Mucosa of descending colon (tissue), 3 donors: ENCODE measurements at regions not wholly inside any gene's neighbourhood (a gene's known extent, or its start where the extent isn't known, plus 50 kb on each side); places are given as distances from the start of the nearest gene placed in this dataset.

ENCODE experiments used
- ATAC-seq: fragments of 200-7000 bp; cut with Tn5 transposase; one replicate; pipeline ENCODE4 v1.9.1; 2020; ENCODE audit warnings: mild to moderate bottlenecking, moderate library complexity
- DNase-seq, 3 donors: peaks; one replicate each; pipeline ENCODE4 v3.0.0-alpha.2; 2020
- H3K36me3 ChIP-seq: fragments of 200-600 bp; one replicate; pipeline ENCODE4 v1.8.0; 2021; ENCODE audit warnings: low read depth, mild to moderate bottlenecking
- H3K4me1 ChIP-seq: fragments of 200-600 bp; one replicate; pipeline ENCODE4 v1.8.0; 2021; ENCODE audit warnings: low read depth, mild to moderate bottlenecking
- H3K4me3 ChIP-seq: fragments of 200-600 bp; one replicate; pipeline ENCODE4 v1.8.0; 2021; ENCODE audit warnings: mild to moderate bottlenecking
- H3K9me3 ChIP-seq: fragments of 200-600 bp; one replicate; pipeline ENCODE4 v1.8.0; 2021; ENCODE audit warnings: mild to moderate bottlenecking
- CTCF ChIP-seq: fragments of 200-600 bp; IDR thresholded peaks from one replicate; pipeline ENCODE4 v1.8.0; 2022; ENCODE audit warnings: antibody characterized with exemption, mild to moderate bottlenecking
- intact Hi-C, 2 donors: fragments of 100-400 bp; cut with DNase I in 1 of 2; cut with micrococcal nuclease in 1 of 2; formaldehyde crosslinking; loops; one replicate each; pipeline versions ENCODE4 v1.11.0 to v1.11.1; 2022; cut with DNase I, micrococcal nuclease
- donor health status: DM: no; HTN: no; CAD: no; lungs with moderate emphysema.
- donor health status: DM: no; HTN: no; CAD: no.
- donor health status: DM: no; HTN: yes; CAD: no.

GRCh38 chr2:30371028-30371689 is 75.9 kb upstream of the LCLAT1 start:
- H3K36me3 ChIP-seq, result no peaks in the 10 kb centered on the region
- intact Hi-C loops, result no loop called here
- H3K9me3 ChIP-seq, result no peaks in the 10 kb centered on the region
- DNase-seq, result no peak
- no peak for ATAC-seq
- TF ChIP-seq CTCF, result no peak
- H3K4me1 ChIP-seq, result no peaks in the 10 kb centered on the region
- H3K4me3 ChIP-seq, result no peak overlapping the region

GRCh38 chr2:30371772-30372373 is 75.2 kb upstream of the LCLAT1 start:
- TF ChIP-seq CTCF, result no peak
- DNase-seq, result no peak
- no peaks in the 10 kb centered on the region for H3K4me1 ChIP-seq
- H3K4me3 ChIP-seq, result no peak overlapping the region
- intact Hi-C loops, result no loop called here
- no peak for ATAC-seq
- H3K36me3 ChIP-seq, result no peaks in the 10 kb centered on the region
- no peaks in the 10 kb centered on the region for H3K9me3 ChIP-seq

GRCh38 chr2:30372826-30373225 is 74.2 kb upstream of the LCLAT1 start:
- DNase-seq, result no peak
- TF ChIP-seq CTCF, result no peak
- intact Hi-C loops, result no loop called here
- no peak for ATAC-seq
- Histone ChIP-seq H3K4me3 (no peak overlapping the region), H3K4me1 (no peaks in the 10 kb centered on the region), H3K36me3 (no peaks in the 10 kb centered on the region), H3K9me3 (no peaks in the 10 kb centered on the region)

GRCh38 chr2:30373881-30374302 is 73.2 kb upstream of the LCLAT1 start:
- Histone ChIP-seq H3K4me3 (no peak overlapping the region), H3K9me3 (no peaks in the 10 kb centered on the region), H3K36me3 (no peaks in the 10 kb centered on the region), H3K4me1 (no peaks in the 10 kb centered on the region)
- no peak for TF ChIP-seq CTCF
- intact Hi-C loops, result no loop called here
- no peak for DNase-seq
- ATAC-seq, result no peak

- H3K9me3 ChIP-seq, result no peaks in the 10 kb centered on the region
- no peaks in the 10 kb centered on the region for H3K36me3 ChIP-seq
- H3K4me1 ChIP-seq, result no peaks in the 10 kb centered on the region
- H3K4me3 ChIP-seq, result no peak overlapping the region
- ATAC-seq, result no peak
- DNase-seq, result no peak
- intact Hi-C loops, result no loop called here
- TF ChIP-seq CTCF, result no peak
These were observed 72.7 kb upstream of the LCLAT1 start for GRCh38 chr2:30374380-30374779.
